Hepatocyte (in vitro differentiated cells): ENCODE measurements at regions not wholly inside any gene's neighbourhood (a gene's known extent, or its start where the extent isn't known, plus 50 kb on each side); places are given as distances from the start of the nearest gene placed in this dataset.

Source experiments
- DNase-seq: peaks from one replicate; pipeline ENCODE4 v3.0.0-alpha.2; 2016; ENCODE audit warnings: low spot score
- H2AFZ ChIP-seq: fragments of 200-600 bp; sonication (generic); 2 replicates; pipeline ENCODE4 v1.6.0; 2016; ENCODE audit warnings: antibody characterized with exemption, mild to moderate bottlenecking
- H3K27ac ChIP-seq: fragments of 200-600 bp; sonication (generic); 2 replicates; pipeline ENCODE4 v1.5.1; 2016; ENCODE audit warnings: mild to moderate bottlenecking
- H3K27me3 ChIP-seq: fragments of 200-600 bp; sonication (generic); 2 replicates; pipeline ENCODE4 v1.6.1; 2016
- H3K36me3 ChIP-seq: fragments of 200-600 bp; sonication (generic); replicated peaks from 2 replicates; pipeline ENCODE4 v1.5.1; 2016; ENCODE audit warnings: low read depth; ENCODE audit not compliant: insufficient read depth
- H3K4me1 ChIP-seq: fragments of 200-600 bp; sonication (generic); 2 replicates; pipeline ENCODE4 v1.5.1; 2016; ENCODE audit warnings: mild to moderate bottlenecking, moderate library complexity; ENCODE audit not compliant: insufficient read depth
- H3K4me2 ChIP-seq: fragments of 200-600 bp; sonication (generic); 2 replicates; pipeline ENCODE4 v1.6.0; 2016
- H3K4me3 ChIP-seq: fragments of 200-600 bp; sonication (generic); 2 replicates; pipeline ENCODE4 v1.5.1; 2016; ENCODE audit warnings: mild to moderate bottlenecking
- H3K79me2 ChIP-seq: fragments of 200-600 bp; sonication (generic); 2 replicates; pipeline ENCODE4 v1.6.0; 2017; ENCODE audit warnings: mild to moderate bottlenecking
- H3K9me2 ChIP-seq: fragments of 200-600 bp; sonication (generic); replicated peaks from 2 replicates; pipeline ENCODE4 v1.6.0; 2017; ENCODE audit warnings: mild to moderate bottlenecking; ENCODE audit not compliant: insufficient read depth
- H3K9me3 ChIP-seq: fragments of 200-600 bp; sonication (generic); 2 replicates; pipeline ENCODE4 v1.5.1; 2016; ENCODE audit warnings: low read depth, mild to moderate bottlenecking
- H4K20me1 ChIP-seq: fragments of 200-600 bp; sonication (generic); 2 replicates; pipeline ENCODE4 v1.6.0; 2016; ENCODE audit warnings: mild to moderate bottlenecking; ENCODE audit not compliant: insufficient read depth, poor library complexity, severe bottlenecking
- EZH2 ChIP-seq: fragments of 200-600 bp; sonication (generic); IDR thresholded peaks from 2 replicates; pipeline ENCODE4 v1.6.1; 2016; ENCODE audit warnings: antibody characterized with exemption, mild to moderate bottlenecking, borderline replicate concordance
- EZH2phosphoT487 ChIP-seq: fragments of 200-600 bp; sonication (generic); IDR thresholded peaks from one replicate; pipeline ENCODE4 v1.6.1; 2018; ENCODE audit warnings: antibody characterized with exemption, mild to moderate bottlenecking, low read depth, moderate library complexity; ENCODE audit not compliant: unreplicated experiment, severe bottlenecking
- WGBS: methylation state at CpG from one replicate; pipeline ENCODE4 v1.1.6; 2016; ENCODE audit warnings: low lambda C conversion rate; ENCODE audit errors: missing lambda C conversion rate; 5-methylcytosine and 5-hydroxymethylcytosine counted together
- TF ChIP-seq, protein P1 (sequence below): fragments of 200-600 bp; sonication (generic); IDR thresholded peaks from 2 replicates; pipeline ENCODE4 v1.5.1; 2016; ENCODE audit warnings: antibody characterized with exemption, mild to moderate bottlenecking; ENCODE audit not compliant: poor library complexity

DNA sequence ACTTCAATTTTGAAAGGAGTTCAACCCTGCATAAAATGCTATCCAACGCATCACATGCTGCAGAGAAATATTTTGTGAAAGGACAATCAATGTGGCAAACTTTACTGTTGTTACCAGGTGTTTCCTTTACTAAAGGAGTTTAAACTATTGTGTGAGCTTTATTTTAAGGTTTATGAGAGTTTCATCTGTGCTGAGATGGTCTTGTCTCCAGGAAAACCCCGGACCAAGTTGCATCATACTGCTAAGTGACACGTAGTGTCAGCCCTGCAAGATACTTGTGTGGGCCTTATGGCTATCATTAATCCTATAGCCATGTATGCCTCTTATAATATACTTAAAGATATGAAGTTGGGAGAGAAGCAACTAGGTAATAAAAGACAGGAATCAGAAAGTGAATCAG lies 94.5 kb upstream of the EPHA6 start:
- no peaks in the 10 kb centered on the region for H3K9me3 ChIP-seq
- no peak overlapping the region for H3K4me3 ChIP-seq
- WGBS, result 91% methylated on average over 3 of the region's 3 CpGs

DNA sequence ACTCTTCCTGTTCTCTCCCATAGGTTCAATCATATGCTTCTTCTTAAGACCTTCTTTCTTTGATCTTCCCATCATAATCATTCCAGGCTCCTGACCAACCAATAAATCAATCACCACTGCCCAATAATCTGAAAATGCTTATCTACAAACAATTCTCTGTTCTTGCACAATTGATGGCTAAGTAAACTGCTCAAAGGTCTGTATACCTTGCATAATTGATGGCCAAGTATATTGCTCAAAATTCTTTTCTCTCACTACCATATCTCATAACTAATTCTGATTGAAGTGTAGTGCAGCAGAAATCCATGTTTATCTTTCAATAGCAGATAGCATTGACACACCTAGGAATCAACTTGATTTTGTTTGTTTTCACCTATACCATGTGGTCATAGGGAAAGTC lies 83.4 kb upstream of the EPHA6 start:
- no peak overlapping the region for H3K27ac ChIP-seq
- H2AFZ ChIP-seq, result no peak overlapping the region
- no peaks in the 10 kb centered on the region for H3K27me3 ChIP-seq
- H3K9me2 ChIP-seq, result no peaks in the 10 kb centered on the region
- no peaks in the 10 kb centered on the region for H3K4me1 ChIP-seq
- no peaks in the 10 kb centered on the region for H3K36me3 ChIP-seq
- H3K9me3 ChIP-seq, result no peaks in the 10 kb centered on the region
- no peaks in the 10 kb centered on the region for H3K79me2 ChIP-seq
- TF ChIP-seq EZH2phosphoT487 (no peak), EZH2 (no peak)
- TF ChIP-seq, protein P1, sequence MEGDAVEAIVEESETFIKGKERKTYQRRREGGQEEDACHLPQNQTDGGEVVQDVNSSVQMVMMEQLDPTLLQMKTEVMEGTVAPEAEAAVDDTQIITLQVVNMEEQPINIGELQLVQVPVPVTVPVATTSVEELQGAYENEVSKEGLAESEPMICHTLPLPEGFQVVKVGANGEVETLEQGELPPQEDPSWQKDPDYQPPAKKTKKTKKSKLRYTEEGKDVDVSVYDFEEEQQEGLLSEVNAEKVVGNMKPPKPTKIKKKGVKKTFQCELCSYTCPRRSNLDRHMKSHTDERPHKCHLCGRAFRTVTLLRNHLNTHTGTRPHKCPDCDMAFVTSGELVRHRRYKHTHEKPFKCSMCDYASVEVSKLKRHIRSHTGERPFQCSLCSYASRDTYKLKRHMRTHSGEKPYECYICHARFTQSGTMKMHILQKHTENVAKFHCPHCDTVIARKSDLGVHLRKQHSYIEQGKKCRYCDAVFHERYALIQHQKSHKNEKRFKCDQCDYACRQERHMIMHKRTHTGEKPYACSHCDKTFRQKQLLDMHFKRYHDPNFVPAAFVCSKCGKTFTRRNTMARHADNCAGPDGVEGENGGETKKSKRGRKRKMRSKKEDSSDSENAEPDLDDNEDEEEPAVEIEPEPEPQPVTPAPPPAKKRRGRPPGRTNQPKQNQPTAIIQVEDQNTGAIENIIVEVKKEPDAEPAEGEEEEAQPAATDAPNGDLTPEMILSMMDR, result no peak
- no peak overlapping the region for H3K4me2 ChIP-seq
- DNase-seq, result peak; percentile 10
- H4K20me1 ChIP-seq, result no peaks in the 10 kb centered on the region
- H3K4me3 ChIP-seq, result no peak overlapping the region

More for the DNA sequence above, 94.5 kb upstream of the EPHA6 start:
- Histone ChIP-seq H3K4me1 (no peaks in the 10 kb centered on the region), H3K4me2 (no peak overlapping the region), H3K27ac (no peak overlapping the region), H3K27me3 (no peaks in the 10 kb centered on the region), H3K9me2 (no peaks in the 10 kb centered on the region), H3K36me3 (no peaks in the 10 kb centered on the region), H3K79me2 (no peaks in the 10 kb centered on the region), H2AFZ (no peak overlapping the region), H4K20me1 (no peaks in the 10 kb centered on the region)
- TF ChIP-seq EZH2phosphoT487 (no peak), EZH2 (no peak)
- TF ChIP-seq, protein P1, result no peak
- DNase-seq, result no peak

DNA sequence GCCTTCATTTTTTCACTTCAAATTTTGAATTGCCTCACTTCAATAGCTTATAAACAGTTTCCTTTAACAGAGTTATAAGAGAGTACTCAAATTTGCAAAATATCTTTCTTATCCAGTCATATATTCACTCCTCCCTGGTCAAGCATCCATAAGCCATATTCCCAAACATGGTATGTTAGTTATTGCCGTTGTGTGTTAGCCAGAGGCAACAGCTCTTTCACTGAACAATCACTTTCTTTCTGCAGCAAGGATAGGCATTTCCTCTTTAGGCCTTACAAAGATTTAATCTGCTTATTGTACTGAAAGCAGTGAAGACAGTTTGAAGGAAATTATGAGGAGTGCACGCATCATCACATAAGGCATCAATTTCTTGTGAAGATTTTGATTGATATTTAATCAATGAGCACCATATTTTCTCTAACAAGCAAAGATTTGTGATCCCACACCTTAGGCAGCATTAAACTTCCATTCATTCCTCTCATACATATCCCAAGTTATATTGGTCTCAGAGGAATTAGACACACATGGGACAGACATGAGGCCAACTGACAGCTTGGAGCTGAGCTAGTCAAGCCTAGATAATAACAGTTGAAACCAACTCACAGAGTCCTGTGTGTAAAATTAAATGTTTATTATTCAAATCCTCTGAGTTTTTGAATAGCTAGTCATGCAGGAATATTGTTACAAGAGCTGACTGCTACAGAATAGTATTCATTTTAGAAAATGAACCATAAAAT lies 80.0 kb upstream of the EPHA6 start:
- Histone ChIP-seq H3K4me1 (no peaks in the 10 kb centered on the region), H3K4me2 (no peak overlapping the region), H3K27me3 (no peaks in the 10 kb centered on the region), H3K4me3 (no peak overlapping the region), H3K79me2 (no peaks in the 10 kb centered on the region), H3K36me3 (no peaks in the 10 kb centered on the region), H4K20me1 (no peaks in the 10 kb centered on the region), H3K9me3 (no peaks in the 10 kb centered on the region), H3K27ac (no peak overlapping the region), H2AFZ (no peak overlapping the region), H3K9me2 (no peaks in the 10 kb centered on the region)
- no peak for DNase-seq
- TF ChIP-seq EZH2phosphoT487 (no peak), EZH2 (no peak)
- TF ChIP-seq, protein P1, result no peak
- 76% methylated on average over 2 of the region's 2 CpGs for whole genome bisulfite sequencing
